ENCODE measurements at regions not wholly inside any gene's neighbourhood (a gene's known extent, or its start where the extent isn't known, plus 50 kb on each side); places are given as distances from the start of the nearest gene placed in this dataset.

GRCh38 chr3:5690904-5691532 is 503.5 kb downstream of the EDEM1 start:
- H3K4me3 ChIP-seq, result no peak overlapping the region

GRCh38 chr3:5692446-5692845 is 504.9 kb downstream of the EDEM1 start:
- no peak for DNase-seq (ENCODE audit: low spot score in 2 of 2)
- H3K4me1 ChIP-seq, result no peaks in the 10 kb centered on the region
- no peak for TF ChIP-seq POLR2AphosphoS5 (IDR thresholded peaks at IDR 0.05)
- no peak for TF ChIP-seq CTCF (IDR thresholded peaks at IDR 0.05)
- no peak for TF ChIP-seq POLR2A (IDR thresholded peaks at IDR 0.05)
- H3K4me3 ChIP-seq, result no peak overlapping the region
- H3K36me3 ChIP-seq, result no peaks in the 10 kb centered on the region
- intact Hi-C loops (cut with DNase I; ENCODE audit: low total_unique reads), result no loop called here
- H3K9me3 ChIP-seq, result peaks cover 10 to 20% of the 10 kb centered on the region in 2 donors
- no peak overlapping the region for H3K27ac ChIP-seq
- H3K27me3 ChIP-seq, result no peaks in the 10 kb centered on the region

More at GRCh38 chr3:5690904-5691532, 503.5 kb downstream of the EDEM1 start:
- Histone ChIP-seq H3K4me1 (no peaks in the 10 kb centered on the region), H3K36me3 (no peaks in the 10 kb centered on the region), H3K27me3 (no peaks in the 10 kb centered on the region), H3K9me3 (peaks cover 10 to 20% of the 10 kb centered on the region in 2 donors), H3K27ac (no peak overlapping the region)
- TF ChIP-seq POLR2A (IDR thresholded peaks at IDR 0.05) (no peak), CTCF (IDR thresholded peaks at IDR 0.05) (no peak), POLR2AphosphoS5 (IDR thresholded peaks at IDR 0.05) (no peak)
- intact Hi-C loops (cut with DNase I; ENCODE audit: low total_unique reads), result no loop called here
- no peak for DNase-seq (ENCODE audit: low spot score in 2 of 2)

GRCh38 chr3:5694266-5694665 is 506.8 kb downstream of the EDEM1 start:
- Histone ChIP-seq H3K4me1 (no peaks in the 10 kb centered on the region), H3K9me3 (peaks cover 10 to 20% of the 10 kb centered on the region in 2 donors), H3K27me3 (no peaks in the 10 kb centered on the region), H3K27ac (no peak overlapping the region), H3K4me3 (no peak overlapping the region), H3K36me3 (no peaks in the 10 kb centered on the region)
- DNase-seq (ENCODE audit: low spot score in 2 of 2), result no peak
- TF ChIP-seq POLR2AphosphoS5 (IDR thresholded peaks at IDR 0.05) (no peak), POLR2A (IDR thresholded peaks at IDR 0.05) (no peak), CTCF (IDR thresholded peaks at IDR 0.05) (no peak)
- intact Hi-C loops (cut with DNase I; ENCODE audit: low total_unique reads), result no loop called here

GRCh38 chr3:5698851-5699250 is 511.3 kb downstream of the EDEM1 start:
- Histone ChIP-seq H3K27me3 (no peaks in the 10 kb centered on the region), H3K9me3 (no peaks in the 10 kb centered on the region), H3K27ac (no peak overlapping the region), H3K4me1 (no peaks in the 10 kb centered on the region), H3K4me3 (no peak overlapping the region), H3K36me3 (no peaks in the 10 kb centered on the region)
- TF ChIP-seq POLR2AphosphoS5 (IDR thresholded peaks at IDR 0.05) (no peak), POLR2A (IDR thresholded peaks at IDR 0.05) (no peak), CTCF (IDR thresholded peaks at IDR 0.05) (no peak)
- intact Hi-C loops (cut with DNase I; ENCODE audit: low total_unique reads), result no loop called here
- DNase-seq (ENCODE audit: low spot score in 2 of 2), result no peak

- DNase-seq (ENCODE audit: low spot score in 2 of 2), result no peak
- H3K27ac ChIP-seq, result no peak overlapping the region
- H3K36me3 ChIP-seq, result no peaks in the 10 kb centered on the region
- no peaks in the 10 kb centered on the region for H3K9me3 ChIP-seq
- TF ChIP-seq CTCF (IDR thresholded peaks at IDR 0.05), result no peak
- no peak for TF ChIP-seq POLR2A (IDR thresholded peaks at IDR 0.05)
- TF ChIP-seq POLR2AphosphoS5 (IDR thresholded peaks at IDR 0.05), result no peak
- intact Hi-C loops (cut with DNase I; ENCODE audit: low total_unique reads), result no loop called here
- H3K4me1 ChIP-seq, result no peaks in the 10 kb centered on the region
- no peaks in the 10 kb centered on the region for H3K27me3 ChIP-seq
- no peak overlapping the region for H3K4me3 ChIP-seq
These were observed 511.8 kb downstream of the EDEM1 start for GRCh38 chr3:5699313-5699712.
